Spleen (tissue), 7 donors: ENCODE measurements at regions not wholly inside any gene's neighbourhood (a gene's known extent, or its start where the extent isn't known, plus 50 kb on each side); places are given as distances from the start of the nearest gene placed in this dataset.

Source experiments
- CTCF ChIP-seq, 11 experiments: fragments of 200-600 bp in 7 of 11; fragments of 450-650 bp in 4 of 11; sonication (generic) in 4 of 11; IDR thresholded peaks in 8 of 11; conservative IDR thresholded peaks in 3 of 11; 1 replicate in 7 of 11; 2 replicates in 4 of 11; pipeline versions ENCODE4 v1.4.0 to v1.8.0; 2016 to 2021; ENCODE audit warnings: antibody characterized with exemption in 11 of 11, inconsistent platforms in 4 of 11, mild to moderate bottlenecking in 1 of 11
- POLR2AphosphoS5 ChIP-seq, 3 donors: sonication (generic); formaldehyde crosslinking; IDR thresholded peaks; one replicate each; pipeline ENCODE4 v1.5.1; 2017; ENCODE audit warnings: antibody characterized with exemption in 3 of 3
- donor health status: DM: no; HTN: no; CAD: no; lungs with moderate emphysema.
- donor health status: DM: no; HTN: no; CAD: no.
- donor health status: DM: no; HTN: no; CAD: no.

GRCh38 chr13:26112843-26113242, 61.0 kb upstream of the SHISA2 start:
- TF ChIP-seq POLR2AphosphoS5 (IDR thresholded peaks at IDR 0.05) (no peak), CTCF (IDR thresholded peaks at IDR 0.05 in 8 of 11, conservative IDR thresholded peaks at IDR 0.05 in 3 of 11) (no peak)
